ENCODE measurements at regions not wholly inside any gene's neighbourhood (a gene's known extent, or its start where the extent isn't known, plus 50 kb on each side); places are given as distances from the start of the nearest gene placed in this dataset.

DNA sequence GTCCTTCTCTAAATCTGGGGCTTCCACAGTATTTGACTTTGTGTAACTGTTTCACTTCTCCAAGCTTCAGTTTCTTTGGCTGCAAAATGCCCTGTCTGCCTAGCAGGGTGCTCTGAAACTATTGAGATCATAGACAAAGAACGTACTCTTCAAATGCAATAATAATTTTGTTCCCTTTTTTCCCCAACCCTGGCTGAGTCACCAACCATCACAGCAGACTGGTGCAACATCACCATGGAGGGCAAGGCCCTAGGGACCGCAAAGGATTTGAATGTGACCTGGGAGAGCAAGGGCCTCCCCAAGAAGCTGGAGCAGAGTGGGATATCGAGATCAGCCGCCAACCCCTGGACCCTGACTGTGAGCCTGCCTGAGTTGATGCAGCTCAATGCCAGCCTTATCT is 115.0 kb downstream of the FCRL5 start:
- Histone ChIP-seq H3K27ac (ENCODE audit: insufficient read depth, low read depth, low read length) (no peak overlapping the region), H3K36me3 (ENCODE audit: control insufficient read depth in 2 of 2, extremely low read depth in 1 of 2, insufficient read depth in 2 of 2, low read length in 2 of 2) (no peaks in the 10 kb centered on the region), H3K9me1 (replicated peaks; ENCODE audit: control insufficient read depth, extremely low read depth, insufficient read depth, low read length) (no peaks in the 10 kb centered on the region), H4K20me1 (replicated peaks; ENCODE audit: control insufficient read depth, extremely low read depth, insufficient read depth, low read length) (no peaks in the 10 kb centered on the region), H3K9ac (replicated peaks; ENCODE audit: extremely low read depth, insufficient read depth, low read length) (no peak overlapping the region), H3K79me2 (ENCODE audit: control insufficient read depth, insufficient read depth, low read length) (no peaks in the 10 kb centered on the region), H3K9me3 (replicated peaks; ENCODE audit: control insufficient read depth, insufficient read depth, low read length) (no peaks in the 10 kb centered on the region), H3K4me3 (replicated peaks in 1 of 3; ENCODE audit: insufficient read depth in 1 of 3, low read depth in 1 of 3, low read length in 3 of 3) (no peak overlapping the region), H3K27me3 (ENCODE audit: control insufficient read depth in 2 of 2, insufficient read depth in 2 of 2, low read length in 2 of 2) (no peaks in the 10 kb centered on the region), H3K4me2 (ENCODE audit: insufficient read depth, low read length) (no peak overlapping the region), H3K4me1 (ENCODE audit: control insufficient read depth, extremely low read depth, insufficient read depth, low read length) (no peaks in the 10 kb centered on the region), H2AFZ (ENCODE audit: low read depth, low read length) (no peak overlapping the region)
- FAIRE-seq (no peak), DNase-seq (ENCODE audit: low read depth, low spot score) (no peak)
- no TSS peak for BruUV-seq (replicated peaks)
- POLR2A ChIA-PET, result no interaction called here
- no peak for TF ChIP-seq GATA2 (IDR thresholded peaks at IDR 0.05; ENCODE audit: insufficient read depth, insufficient read length, low read depth, low read length)
- no peak for TF ChIP-seq POLR2AphosphoS5 (IDR thresholded peaks at IDR 0.05; ENCODE audit: insufficient read depth, low read depth, low read length)
- TF ChIP-seq MYC (IDR thresholded peaks at IDR 0.05; ENCODE audit: low read depth, low read length), result no peak
- TF ChIP-seq FOS (IDR thresholded peaks at IDR 0.05; ENCODE audit: borderline replicate concordance, insufficient read depth, low read length), result no peak
- no peak for TF ChIP-seq POLR2A (IDR thresholded peaks at IDR 0.05; ENCODE audit: low read depth, low read length)
- dilution Hi-C loops (cut with MboI; ENCODE audit: extremely low pct_ligation_motif_present, low sequenced_read_pairs), result no loop called here
- intact Hi-C loops (cut with micrococcal nuclease), result no loop called here
- CTCF ChIA-PET, result interaction anchor here (0.8 kb wide), 1 partner anchor 57 kb away, joined by 3 read pairs; no protein-coding TSS in a partner anchor

DNA sequence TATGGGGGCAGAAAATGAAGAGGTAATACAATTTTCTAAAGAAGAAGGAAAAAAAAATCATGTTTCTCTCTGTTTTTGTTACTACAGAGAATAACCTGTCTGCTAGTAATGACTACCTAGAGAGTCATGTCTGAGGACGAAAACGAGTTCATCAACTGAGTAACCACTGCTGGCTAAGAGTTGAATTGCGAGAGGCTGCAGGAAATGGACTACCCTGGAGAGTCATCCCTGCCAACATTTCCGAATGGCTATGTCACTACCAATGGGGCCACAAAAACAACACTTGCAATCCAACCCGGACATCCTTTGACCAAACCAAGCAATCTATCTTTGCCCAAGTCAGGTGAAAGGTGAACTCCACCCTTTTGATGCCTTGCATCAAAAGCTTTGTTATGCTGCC is 120.6 kb downstream of the FCRL5 start:
- Histone ChIP-seq H3K4me1 (ENCODE audit: control insufficient read depth, extremely low read depth, insufficient read depth, low read length) (no peaks in the 10 kb centered on the region), H3K79me2 (ENCODE audit: control insufficient read depth, insufficient read depth, low read length) (no peaks in the 10 kb centered on the region), H3K9me1 (replicated peaks; ENCODE audit: control insufficient read depth, extremely low read depth, insufficient read depth, low read length) (no peaks in the 10 kb centered on the region), H3K9me3 (replicated peaks; ENCODE audit: control insufficient read depth, insufficient read depth, low read length) (no peaks in the 10 kb centered on the region), H4K20me1 (replicated peaks; ENCODE audit: control insufficient read depth, extremely low read depth, insufficient read depth, low read length) (no peaks in the 10 kb centered on the region), H3K9ac (replicated peaks; ENCODE audit: extremely low read depth, insufficient read depth, low read length) (no peak overlapping the region), H3K4me3 (replicated peaks in 1 of 3; ENCODE audit: insufficient read depth in 1 of 3, low read depth in 1 of 3, low read length in 3 of 3) (no peak overlapping the region), H3K36me3 (ENCODE audit: control insufficient read depth in 2 of 2, extremely low read depth in 1 of 2, insufficient read depth in 2 of 2, low read length in 2 of 2) (no peaks in the 10 kb centered on the region), H2AFZ (ENCODE audit: low read depth, low read length) (no peak overlapping the region), H3K4me2 (ENCODE audit: insufficient read depth, low read length) (no peak overlapping the region), H3K27ac (ENCODE audit: insufficient read depth, low read depth, low read length) (no peak overlapping the region), H3K27me3 (ENCODE audit: control insufficient read depth in 2 of 2, insufficient read depth in 2 of 2, low read length in 2 of 2) (peaks cover 0 to 1% of the 10 kb centered on the region in 2 experiments)
- FAIRE-seq (no peak), DNase-seq (ENCODE audit: low read depth, low spot score) (no peak)
- intact Hi-C loops (cut with micrococcal nuclease), result no loop called here
- no peak for TF ChIP-seq EZH2 (IDR thresholded peaks at IDR 0.05; ENCODE audit: borderline replicate concordance, low read depth, low read length, severe bottlenecking)
- peak; percentile 50 for TF ChIP-seq FOS (IDR thresholded peaks at IDR 0.05; ENCODE audit: borderline replicate concordance, insufficient read depth, low read length)
- no TSS peak for BruUV-seq (replicated peaks)
- CTCF ChIA-PET, result no interaction called here
- POLR2A ChIA-PET, result no interaction called here
- dilution Hi-C loops (cut with MboI; ENCODE audit: extremely low pct_ligation_motif_present, low sequenced_read_pairs), result no loop called here

Data from endothelial cell of umbilical vein (primary cell).